ENCODE measurements at regions not wholly inside any gene's neighbourhood (a gene's known extent, or its start where the extent isn't known, plus 50 kb on each side); places are given as distances from the start of the nearest gene placed in this dataset.

DNA sequence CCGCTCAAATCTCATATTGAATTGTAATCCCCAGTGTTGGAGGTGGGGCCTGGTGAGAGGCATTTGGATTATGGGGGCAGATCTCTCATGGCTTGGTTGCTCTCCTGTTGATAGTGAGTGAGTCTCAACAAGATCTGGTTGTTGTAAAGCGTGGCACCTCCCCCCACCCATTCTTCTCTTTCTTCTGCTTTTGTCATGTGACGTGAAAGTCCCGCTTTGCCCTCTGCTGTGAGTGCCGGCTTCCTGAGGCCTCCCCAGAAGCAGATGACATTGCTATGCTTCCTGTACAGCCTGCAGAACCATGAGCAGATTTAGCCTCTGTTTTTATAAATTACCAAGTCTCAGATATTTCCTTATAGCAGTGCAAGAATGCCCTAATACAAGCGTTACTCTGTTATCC, 673.8 kb downstream of the ADCYAP1 start:
- no peak for DNase-seq (ENCODE audit: low read depth)
- TF ChIP-seq, protein P1, sequence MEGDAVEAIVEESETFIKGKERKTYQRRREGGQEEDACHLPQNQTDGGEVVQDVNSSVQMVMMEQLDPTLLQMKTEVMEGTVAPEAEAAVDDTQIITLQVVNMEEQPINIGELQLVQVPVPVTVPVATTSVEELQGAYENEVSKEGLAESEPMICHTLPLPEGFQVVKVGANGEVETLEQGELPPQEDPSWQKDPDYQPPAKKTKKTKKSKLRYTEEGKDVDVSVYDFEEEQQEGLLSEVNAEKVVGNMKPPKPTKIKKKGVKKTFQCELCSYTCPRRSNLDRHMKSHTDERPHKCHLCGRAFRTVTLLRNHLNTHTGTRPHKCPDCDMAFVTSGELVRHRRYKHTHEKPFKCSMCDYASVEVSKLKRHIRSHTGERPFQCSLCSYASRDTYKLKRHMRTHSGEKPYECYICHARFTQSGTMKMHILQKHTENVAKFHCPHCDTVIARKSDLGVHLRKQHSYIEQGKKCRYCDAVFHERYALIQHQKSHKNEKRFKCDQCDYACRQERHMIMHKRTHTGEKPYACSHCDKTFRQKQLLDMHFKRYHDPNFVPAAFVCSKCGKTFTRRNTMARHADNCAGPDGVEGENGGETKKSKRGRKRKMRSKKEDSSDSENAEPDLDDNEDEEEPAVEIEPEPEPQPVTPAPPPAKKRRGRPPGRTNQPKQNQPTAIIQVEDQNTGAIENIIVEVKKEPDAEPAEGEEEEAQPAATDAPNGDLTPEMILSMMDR (IDR thresholded peaks at IDR 0.05; ENCODE audit: control insufficient read depth, insufficient read depth, low read depth, low read length, missing control alignments) = no peak

DNA sequence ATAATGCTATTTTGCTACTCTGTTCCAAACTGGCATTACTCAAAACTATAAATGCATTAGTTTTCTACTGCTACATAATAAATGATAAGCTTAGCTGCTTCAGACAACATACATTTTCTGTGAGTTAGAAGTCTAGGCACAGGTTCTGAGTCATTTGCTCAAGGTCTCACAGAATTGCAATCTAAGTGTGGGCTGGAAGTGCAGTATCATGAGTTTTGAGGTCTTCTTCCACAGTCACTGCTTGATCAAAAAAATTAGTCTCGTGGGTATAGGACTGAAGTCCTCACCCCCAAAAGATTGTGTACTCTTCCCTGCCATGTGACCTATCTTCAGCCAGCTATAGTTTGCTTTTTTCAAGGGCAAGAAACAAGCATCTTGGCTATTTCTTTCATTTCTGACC, 676.9 kb downstream of the ADCYAP1 start:
- H3K4me3 ChIP-seq (ENCODE audit: control insufficient read depth, low read depth, low read length) = no peak overlapping the region
- TF ChIP-seq, protein P1 (IDR thresholded peaks at IDR 0.05; ENCODE audit: control insufficient read depth, insufficient read depth, low read depth, low read length, missing control alignments) = no peak
- no peak for DNase-seq (ENCODE audit: low read depth)

More for the DNA sequence above, 673.8 kb downstream of the ADCYAP1 start:
- H3K4me3 ChIP-seq (ENCODE audit: control insufficient read depth, low read depth, low read length) = no peak overlapping the region

DNA sequence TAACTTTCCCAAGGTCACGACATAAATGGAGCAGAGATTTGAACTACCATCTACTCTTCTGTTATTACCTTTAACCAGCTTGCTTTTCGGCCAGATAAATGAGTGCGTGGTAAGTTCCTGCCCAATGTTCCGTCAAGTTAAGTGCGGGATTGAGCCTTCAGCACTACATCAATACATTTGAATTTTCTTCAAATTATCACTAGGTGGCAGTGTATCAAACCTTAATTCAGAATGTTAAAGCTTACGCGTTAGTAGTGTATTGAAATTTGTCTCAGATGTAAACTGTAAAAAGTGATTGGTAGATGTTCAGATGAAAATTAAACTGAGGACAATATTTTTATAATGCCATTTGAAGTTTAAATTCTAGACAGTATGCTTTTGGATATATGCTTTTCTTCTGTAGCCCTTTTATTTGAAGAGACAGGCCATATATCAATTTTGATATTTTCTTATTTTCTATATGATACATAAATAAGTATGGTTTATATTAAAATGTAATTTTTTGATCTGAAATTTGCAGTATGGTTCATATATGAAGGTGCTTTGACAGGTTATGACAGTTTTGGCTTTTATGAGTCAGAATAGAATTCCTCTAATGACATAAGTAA, 681.3 kb downstream of the ADCYAP1 start:
- peak; percentile 2 for DNase-seq (ENCODE audit: low read depth)
- TF ChIP-seq, protein P1 (IDR thresholded peaks at IDR 0.05; ENCODE audit: control insufficient read depth, insufficient read depth, low read depth, low read length, missing control alignments) = peak; percentile 27
- H3K4me3 ChIP-seq (ENCODE audit: control insufficient read depth, low read depth, low read length) = no peak overlapping the region

DNA sequence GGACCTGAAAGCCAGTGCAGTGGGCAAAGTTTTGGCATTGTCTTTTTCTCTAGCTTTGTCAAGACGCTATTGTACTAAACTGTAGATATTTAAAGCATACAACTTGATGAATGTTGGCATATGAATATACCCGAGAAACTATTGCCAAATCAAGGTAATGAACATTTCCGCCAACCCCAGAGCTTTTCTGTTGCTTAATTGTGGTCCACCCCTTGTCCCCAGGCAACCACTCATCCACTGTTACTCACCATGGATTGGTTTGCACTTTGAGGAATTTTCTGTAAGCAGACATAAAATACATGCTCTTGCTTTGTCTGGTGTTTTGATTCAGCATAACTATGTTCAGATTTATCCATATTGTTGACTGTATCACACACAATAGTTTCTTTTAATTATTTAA, 688.4 kb downstream of the ADCYAP1 start:
- no peak for DNase-seq (ENCODE audit: low read depth)
- H3K4me3 ChIP-seq (ENCODE audit: control insufficient read depth, low read depth, low read length) = no peak overlapping the region
- TF ChIP-seq, protein P1 (IDR thresholded peaks at IDR 0.05; ENCODE audit: control insufficient read depth, insufficient read depth, low read depth, low read length, missing control alignments) = no peak

DNA sequence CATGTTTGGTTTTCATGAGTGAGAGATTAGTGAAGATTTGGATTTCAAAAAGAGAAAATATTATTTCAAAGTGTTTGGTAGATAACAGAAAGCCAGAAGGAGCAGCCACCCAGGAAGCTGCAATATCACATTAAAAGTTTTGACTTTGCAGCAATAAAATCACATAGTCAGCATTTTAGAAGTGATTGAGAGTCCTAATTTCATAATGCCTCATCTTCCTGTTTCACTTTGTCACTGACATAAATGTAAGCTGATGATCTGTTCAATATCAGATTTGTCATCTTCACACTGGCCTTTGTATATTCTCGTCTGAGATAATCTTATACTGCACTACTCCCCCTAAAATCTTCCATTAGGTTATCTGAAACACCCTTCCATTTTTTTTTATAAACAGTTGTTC, 690.5 kb downstream of the ADCYAP1 start:
- no peak overlapping the region for H3K4me3 ChIP-seq (ENCODE audit: control insufficient read depth, low read depth, low read length)
- no peak for DNase-seq (ENCODE audit: low read depth)
- TF ChIP-seq, protein P1 (IDR thresholded peaks at IDR 0.05; ENCODE audit: control insufficient read depth, insufficient read depth, low read depth, low read length, missing control alignments) = no peak

DNA sequence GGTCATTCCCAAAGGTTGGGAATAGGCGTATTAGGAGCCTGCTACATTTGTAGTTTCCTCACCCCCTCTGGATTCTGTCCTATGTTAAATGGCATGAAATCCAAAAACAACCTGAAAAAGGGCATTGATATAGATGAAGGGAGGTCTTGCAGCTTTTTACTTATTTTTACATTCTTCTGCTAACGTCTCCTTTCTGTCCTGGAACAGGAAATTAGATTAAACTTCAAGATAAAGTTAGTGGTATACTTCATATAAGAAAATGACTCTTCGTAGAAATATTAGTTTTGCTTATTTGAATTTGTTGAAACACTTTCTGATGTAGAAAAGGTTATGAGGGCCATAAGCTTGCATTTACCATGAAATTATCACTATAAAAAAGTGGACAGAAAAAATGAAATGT, 694.5 kb downstream of the ADCYAP1 start:
- DNase-seq (ENCODE audit: low read depth) = no peak
- no peak overlapping the region for H3K4me3 ChIP-seq (ENCODE audit: control insufficient read depth, low read depth, low read length)
- TF ChIP-seq, protein P1 (IDR thresholded peaks at IDR 0.05; ENCODE audit: control insufficient read depth, insufficient read depth, low read depth, low read length, missing control alignments) = no peak

Data from AG09309 (cell line).